GM12878 (cell line): ENCODE measurements at regions not wholly inside any gene's neighbourhood (a gene's known extent, or its start where the extent isn't known, plus 50 kb on each side); places are given as distances from the start of the nearest gene placed in this dataset.

Experiments used
- ATAC-seq: fragments of 200-7000 bp; cut with Tn5 transposase; 3 replicates; pipeline ENCODE4 v1.9.1; 2020; ENCODE audit warnings: mild to moderate bottlenecking, moderate library complexity
- BruUV-seq: library from RNA; stranded (reverse); fragments of 400-500 nt; replicated peaks from 2 replicates; lab custom pipeline; 2021; lab: Mats Ljungman, UMichigan
- CTCF ChIA-PET: fragments of 300-600 bp; sonication (Branson Sonifier 250); formaldehyde crosslinking; extraction: SDS; loops from one replicate; lab custom pipeline; 2021; ENCODE audit warnings: inconsistent platforms; lab: Yijun Ruan, JAX
- POLR2A ChIA-PET: fragments of 350-600 bp; formaldehyde crosslinking; extraction: SDS; loops from one replicate; lab custom pipeline; 2021; ENCODE audit warnings: inconsistent platforms; lab: Charles Lee
- RAD21 ChIA-PET: fragments of 300-600 bp; sonication (Branson Sonifier 250); formaldehyde crosslinking; loops from one replicate; lab custom pipeline; 2023; ENCODE audit warnings: antibody characterized with exemption; ENCODE audit not compliant: unreplicated experiment; lab: Charles Lee
- SMC1A ChIA-PET: fragments of 300-600 bp; sonication (Branson Sonifier 250); formaldehyde crosslinking; loops from one replicate; lab custom pipeline; 2023; ENCODE audit not compliant: unreplicated experiment, uncharacterized antibody; lab: Charles Lee
- DNase-seq: peaks from one replicate; pipeline ENCODE4 v3.0.0-alpha.2; 2011; ENCODE audit warnings: low read depth, low spot score
- FAIRE-seq: peaks from 3 replicates; lab custom pipeline; 2011; peaks lifted over from hg19 to GRCh38; lab: Jason Lieb, UNC
- H2AFZ ChIP-seq: 2 replicates; pipeline ENCODE4 v1.6.0; 2011; ENCODE audit warnings: low read depth, low read length, control low read depth; ENCODE audit not compliant: control insufficient read depth
- H3K27ac ChIP-seq: 2 replicates; pipeline ENCODE4 v1.5.1; 2011; ENCODE audit warnings: control low read depth; ENCODE audit not compliant: control insufficient read depth, insufficient read depth
- H3K27me3 ChIP-seq, 2 experiments: replicated peaks in 1 of 2; 2 replicates each; pipeline versions ENCODE4 v1.6.0 to v1.6.1; 2011; ENCODE audit warnings: low read length in 1 of 2; ENCODE audit not compliant: control insufficient read depth in 2 of 2, insufficient read depth in 2 of 2
- H3K36me3 ChIP-seq, 2 experiments: 2 replicates each; pipeline ENCODE4 v1.5.1; 2011; ENCODE audit warnings: low read length in 1 of 2; ENCODE audit not compliant: control insufficient read depth in 2 of 2, insufficient read depth in 2 of 2
- H3K4me1 ChIP-seq: 2 replicates; pipeline ENCODE4 v1.6.1; 2011; ENCODE audit warnings: mild to moderate bottlenecking, low read length, moderate library complexity, mixed read lengths; ENCODE audit not compliant: control insufficient read depth, insufficient read depth
- H3K4me2 ChIP-seq: 2 replicates; pipeline ENCODE4 v1.6.0; 2011; ENCODE audit warnings: control low read depth; ENCODE audit not compliant: control insufficient read depth, insufficient read depth
- H3K4me3 ChIP-seq: fragments of 200-600 bp; sonication (generic); 2 replicates; pipeline ENCODE4 v1.5.1; 2016
- H3K79me2 ChIP-seq: 2 replicates; pipeline ENCODE4 v1.6.0; 2011; ENCODE audit warnings: low read length; ENCODE audit not compliant: control insufficient read depth, insufficient read depth
- H3K9ac ChIP-seq: 2 replicates; pipeline ENCODE4 v1.8.0; 2011; ENCODE audit warnings: low read length, control low read depth, mixed read lengths; ENCODE audit not compliant: control insufficient read depth, insufficient read depth
- H3K9me3 ChIP-seq: replicated peaks from 3 replicates; pipeline ENCODE4 v1.5.1; 2011; ENCODE audit warnings: mild to moderate bottlenecking, low read length; ENCODE audit not compliant: control insufficient read depth, insufficient read depth
- H4K20me1 ChIP-seq: 2 replicates; pipeline ENCODE4 v1.6.0; 2011; ENCODE audit not compliant: control insufficient read depth, insufficient read depth
- CEBPB ChIP-seq, 2 experiments: fragments of 150-350 bp in 1 of 2; IDR thresholded peaks; 2 replicates each; pipeline ENCODE4 v1.6.1; 2012 to 2014; ENCODE audit warnings: low read depth in 2 of 2, low read length in 2 of 2, borderline replicate concordance in 1 of 2, inconsistent platforms in 1 of 2
- CHD2 ChIP-seq: IDR thresholded peaks from 2 replicates; pipeline ENCODE4 v1.6.1; 2011; ENCODE audit warnings: low read depth, low read length, improper control_type of control experiment, borderline replicate concordance
- DPF2 ChIP-seq: fragments of 450-650 bp; IDR thresholded peaks from 2 replicates; pipeline ENCODE4 v1.6.1; 2017; ENCODE audit warnings: mild to moderate bottlenecking
- FOS ChIP-seq: IDR thresholded peaks from 3 replicates; pipeline ENCODE4 v1.6.1; 2011; ENCODE audit warnings: borderline replicate concordance; ENCODE audit not compliant: insufficient read length; ENCODE audit errors: extremely low read depth
- JUNB ChIP-seq: IDR thresholded peaks from 2 replicates; pipeline ENCODE4 v1.6.1; 2016; ENCODE audit warnings: antibody characterized with exemption, mild to moderate bottlenecking
- KLF5 ChIP-seq: fragments of 450-650 bp; IDR thresholded peaks from 2 replicates; pipeline ENCODE4 v1.6.1; 2014; ENCODE audit warnings: mild to moderate bottlenecking; ENCODE audit not compliant: partially characterized antibody
- POLR2AphosphoS2 ChIP-seq: IDR thresholded peaks from 2 replicates; pipeline ENCODE4 v1.6.1; 2011; ENCODE audit warnings: low read depth, mild to moderate bottlenecking, low read length, improper control_type of control experiment, moderate library complexity
- SIX5 ChIP-seq: IDR thresholded peaks from 2 replicates; pipeline ENCODE4 v1.6.1; 2011; ENCODE audit warnings: mild to moderate bottlenecking, low read depth, low read length, moderate library complexity; ENCODE audit not compliant: severe bottlenecking
- SMAD1 ChIP-seq: fragments of 450-650 bp; IDR thresholded peaks from 2 replicates; pipeline ENCODE4 v1.6.1; 2018; ENCODE audit warnings: mild to moderate bottlenecking, low read depth; ENCODE audit not compliant: partially characterized antibody
- SMAD5 ChIP-seq: IDR thresholded peaks from 2 replicates; pipeline ENCODE4 v1.6.1; 2016; ENCODE audit warnings: antibody characterized with exemption, low read depth
- SREBF2 ChIP-seq: IDR thresholded peaks from 2 replicates; pipeline ENCODE4 v1.6.1; 2012; ENCODE audit warnings: mild to moderate bottlenecking, low read length
- ZBED1 ChIP-seq: IDR thresholded peaks from 2 replicates; pipeline ENCODE4 v1.6.1; 2016; ENCODE audit warnings: borderline replicate concordance
- WGBS: methylation state at CpG from one replicate; pipeline ENCODE4 v1.1.6; 2016; ENCODE audit warnings: low lambda C conversion rate; ENCODE audit not compliant: insufficient replicate concordance, insufficient coverage; ENCODE audit errors: missing lambda C conversion rate; 5-methylcytosine and 5-hydroxymethylcytosine counted together
- in situ Hi-C: fragments of 300-500 bp; cut with MboI; formaldehyde crosslinking; loops from 9 replicates; pipeline ENCODE4 v1.14.3; 2018; ENCODE audit warnings: mixed read lengths
- intact Hi-C: fragments of 100-400 bp; cut with micrococcal nuclease; formaldehyde crosslinking; loops from one replicate; pipeline ENCODE4 v1.14.2; 2022; ENCODE audit not compliant: unreplicated experiment
- TF ChIP-seq, protein P1 (sequence below): IDR thresholded peaks from 2 replicates; pipeline ENCODE4 v1.6.1; 2012; ENCODE audit warnings: low read length, inconsistent platforms
- TF ChIP-seq, protein P2 (sequence below), 3 experiments: IDR thresholded peaks in 2 of 3; conservative IDR thresholded peaks in 1 of 3; 2 replicates each; pipeline ENCODE4 v1.5.1; 2011; ENCODE audit warnings: low read depth in 3 of 3, low read length in 3 of 3, mild to moderate bottlenecking in 3 of 3, control low read depth in 2 of 3, moderate library complexity in 2 of 3, inconsistent platforms in 1 of 3, mixed read lengths in 1 of 3; ENCODE audit not compliant: control insufficient read depth in 2 of 3, insufficient read depth in 1 of 3; ENCODE audit errors: extremely low read depth in 1 of 3

DNA sequence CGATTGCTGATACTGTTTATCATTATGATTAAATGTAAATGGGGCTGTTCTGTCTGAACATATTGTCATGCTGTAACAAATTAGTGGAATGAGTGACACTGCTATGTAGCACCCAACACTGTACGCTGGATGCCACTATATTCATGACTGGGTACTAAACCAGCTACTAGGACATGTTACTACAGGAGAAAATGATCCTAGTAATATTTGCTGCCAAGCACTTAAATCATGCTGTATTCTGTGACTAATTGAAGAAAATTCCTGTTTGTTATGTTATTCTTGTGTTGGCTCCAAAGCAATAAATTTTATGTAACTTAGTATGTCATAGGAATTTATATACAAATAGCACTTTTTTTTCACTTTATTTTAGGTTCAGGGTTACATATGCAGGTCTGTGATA is 804.2 kb downstream of the CENPC start (continued):
- TF ChIP-seq, protein P1, sequence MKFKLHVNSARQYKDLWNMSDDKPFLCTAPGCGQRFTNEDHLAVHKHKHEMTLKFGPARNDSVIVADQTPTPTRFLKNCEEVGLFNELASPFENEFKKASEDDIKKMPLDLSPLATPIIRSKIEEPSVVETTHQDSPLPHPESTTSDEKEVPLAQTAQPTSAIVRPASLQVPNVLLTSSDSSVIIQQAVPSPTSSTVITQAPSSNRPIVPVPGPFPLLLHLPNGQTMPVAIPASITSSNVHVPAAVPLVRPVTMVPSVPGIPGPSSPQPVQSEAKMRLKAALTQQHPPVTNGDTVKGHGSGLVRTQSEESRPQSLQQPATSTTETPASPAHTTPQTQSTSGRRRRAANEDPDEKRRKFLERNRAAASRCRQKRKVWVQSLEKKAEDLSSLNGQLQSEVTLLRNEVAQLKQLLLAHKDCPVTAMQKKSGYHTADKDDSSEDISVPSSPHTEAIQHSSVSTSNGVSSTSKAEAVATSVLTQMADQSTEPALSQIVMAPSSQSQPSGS, result no peak
- TF ChIP-seq DPF2, result no peak
- no peak for TF ChIP-seq FOS
- TF ChIP-seq POLR2AphosphoS2, result no peak
- TF ChIP-seq ZBED1, result no peak

DNA sequence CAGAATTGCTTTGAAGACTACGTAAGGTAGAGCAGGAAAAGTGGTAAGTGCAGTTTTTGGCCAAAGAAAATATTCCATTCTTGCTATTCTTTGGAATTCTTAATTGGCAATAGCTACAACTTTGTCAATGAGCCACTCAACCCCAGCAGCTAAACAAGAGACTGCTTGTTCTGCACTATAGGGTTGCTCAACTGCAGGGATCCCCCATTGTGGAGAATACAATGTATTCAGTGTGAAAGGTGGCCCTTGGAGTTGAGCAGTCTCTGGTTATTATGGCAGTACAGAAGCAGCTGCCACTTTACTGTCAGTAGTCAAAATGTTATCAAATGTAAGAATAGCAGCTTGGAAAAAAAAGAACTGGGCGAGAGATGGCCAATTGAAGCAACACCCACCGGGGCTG is 808.7 kb downstream of the CENPC start:
- no peaks in the 10 kb centered on the region for H3K9me3 ChIP-seq
- 20% methylated on average over 3 of the region's 3 CpGs for WGBS

DNA sequence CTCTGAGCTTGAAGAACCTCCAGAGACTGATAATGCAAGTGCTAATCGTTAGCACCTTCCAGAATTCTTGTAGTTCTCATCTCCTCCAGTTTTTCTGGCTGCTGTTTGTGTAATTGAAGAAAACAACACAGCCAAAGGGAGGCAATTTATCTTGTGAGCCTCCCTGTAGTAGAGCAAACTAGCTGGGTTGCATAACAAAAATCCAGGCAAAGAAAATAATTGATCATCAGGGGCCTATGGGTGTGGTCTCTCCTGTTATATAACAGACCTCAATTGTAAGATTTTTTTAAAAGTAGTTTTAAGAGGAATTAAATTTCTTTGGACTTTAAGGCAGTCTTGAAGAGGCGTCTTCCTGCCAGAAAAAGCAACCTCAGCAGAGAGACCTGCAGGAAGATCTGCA is 817.0 kb downstream of the CENPC start:
- Histone ChIP-seq H3K4me1 (no peaks in the 10 kb centered on the region), H3K27me3 (no peaks in the 10 kb centered on the region), H3K4me3 (no peak overlapping the region), H3K27ac (no peak overlapping the region), H3K4me2 (no peak overlapping the region), H4K20me1 (no peaks in the 10 kb centered on the region), H3K9ac (no peak overlapping the region), H2AFZ (no peak overlapping the region), H3K36me3 (no peaks in the 10 kb centered on the region), H3K9me3 (no peaks in the 10 kb centered on the region), H3K79me2 (no peaks in the 10 kb centered on the region)
- BruUV-seq, result no TSS peak
- in situ Hi-C loops (no loop called here), intact Hi-C loops (no loop called here)
- RAD21 ChIA-PET, result no interaction called here
- FAIRE-seq, result no peak
- no peak for ATAC-seq
- 0% methylated on average over 2 of the region's 2 CpGs for WGBS
- DNase-seq, result no peak
- CTCF ChIA-PET, result no interaction called here
- SMC1A ChIA-PET, result no interaction called here
- POLR2A ChIA-PET, result no interaction called here
- TF ChIP-seq SREBF2 (no peak), SMAD1 (no peak), CEBPB (IDR thresholded peaks at IDR 0.05; ENCODE audit: borderline replicate concordance in 1 of 2, low read depth in 2 of 2, low read length in 2 of 2) (no peak), CHD2 (no peak), JUNB (no peak), SMAD5 (no peak), KLF5 (no peak)
- TF ChIP-seq, protein P2, sequence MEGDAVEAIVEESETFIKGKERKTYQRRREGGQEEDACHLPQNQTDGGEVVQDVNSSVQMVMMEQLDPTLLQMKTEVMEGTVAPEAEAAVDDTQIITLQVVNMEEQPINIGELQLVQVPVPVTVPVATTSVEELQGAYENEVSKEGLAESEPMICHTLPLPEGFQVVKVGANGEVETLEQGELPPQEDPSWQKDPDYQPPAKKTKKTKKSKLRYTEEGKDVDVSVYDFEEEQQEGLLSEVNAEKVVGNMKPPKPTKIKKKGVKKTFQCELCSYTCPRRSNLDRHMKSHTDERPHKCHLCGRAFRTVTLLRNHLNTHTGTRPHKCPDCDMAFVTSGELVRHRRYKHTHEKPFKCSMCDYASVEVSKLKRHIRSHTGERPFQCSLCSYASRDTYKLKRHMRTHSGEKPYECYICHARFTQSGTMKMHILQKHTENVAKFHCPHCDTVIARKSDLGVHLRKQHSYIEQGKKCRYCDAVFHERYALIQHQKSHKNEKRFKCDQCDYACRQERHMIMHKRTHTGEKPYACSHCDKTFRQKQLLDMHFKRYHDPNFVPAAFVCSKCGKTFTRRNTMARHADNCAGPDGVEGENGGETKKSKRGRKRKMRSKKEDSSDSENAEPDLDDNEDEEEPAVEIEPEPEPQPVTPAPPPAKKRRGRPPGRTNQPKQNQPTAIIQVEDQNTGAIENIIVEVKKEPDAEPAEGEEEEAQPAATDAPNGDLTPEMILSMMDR (IDR thresholded peaks at IDR 0.05 in 2 of 3, conservative IDR thresholded peaks at IDR 0.05 in 1 of 3; ENCODE audit: control insufficient read depth in 2 of 3, extremely low read depth in 1 of 3, insufficient read depth in 1 of 3, low read depth in 3 of 3, low read length in 3 of 3), result no peak

More for the DNA sequence above, 808.7 kb downstream of the CENPC start:
- intact Hi-C loops (no loop called here), in situ Hi-C loops (no loop called here)
- Histone ChIP-seq H3K79me2 (no peaks in the 10 kb centered on the region), H3K36me3 (no peaks in the 10 kb centered on the region), H3K27me3 (no peaks in the 10 kb centered on the region), H2AFZ (no peak overlapping the region), H3K27ac (no peak overlapping the region), H3K4me1 (no peaks in the 10 kb centered on the region), H3K4me2 (no peak overlapping the region), H4K20me1 (no peaks in the 10 kb centered on the region), H3K4me3 (no peak overlapping the region), H3K9ac (no peak overlapping the region)
- TF ChIP-seq SIX5, result no peak
- ATAC-seq, result no peak
- SMC1A ChIA-PET, result no interaction called here
- CTCF ChIA-PET, result no interaction called here
- RAD21 ChIA-PET, result no interaction called here
- no peak for FAIRE-seq
- POLR2A ChIA-PET, result no interaction called here
- no peak for DNase-seq
- no TSS peak for BruUV-seq
